ENCODE measurements at regions not wholly inside any gene's neighbourhood (a gene's known extent, or its start where the extent isn't known, plus 50 kb on each side); places are given as distances from the start of the nearest gene placed in this dataset.

DNA sequence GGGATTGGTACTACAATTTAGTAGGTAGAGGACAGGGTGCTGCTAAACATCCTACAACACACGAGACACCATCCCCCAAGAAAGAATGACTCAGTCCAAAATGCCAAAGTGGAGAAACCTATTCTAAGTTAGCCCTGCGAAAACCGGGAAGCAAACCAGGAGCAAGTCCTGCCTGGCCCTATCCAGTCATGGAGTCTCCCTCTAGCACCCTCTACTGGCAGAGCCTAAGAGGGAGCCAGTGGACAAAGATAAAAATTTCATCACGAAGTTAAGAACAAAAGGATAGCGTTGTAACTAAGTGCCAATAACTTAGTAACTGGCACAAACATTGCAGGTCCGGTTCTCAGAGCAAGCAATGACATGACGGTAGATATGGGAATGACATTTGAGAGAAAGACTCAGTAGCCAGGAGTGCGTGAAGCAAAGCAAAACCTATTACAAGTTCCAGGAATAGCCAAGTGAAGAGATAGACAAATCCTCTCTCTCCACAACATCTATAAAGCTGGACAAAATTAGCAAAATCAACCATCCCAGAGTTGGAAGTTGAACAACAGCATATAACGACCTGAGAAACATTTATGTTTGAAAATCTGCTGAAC is 383.5 kb downstream of the OMA1 start:
- no peak overlapping the region for H3K27ac Mint-ChIP-seq (ENCODE audit: unreplicated experiment)
- H3K27me3 Mint-ChIP-seq (ENCODE audit: low read depth), result peaks cover 7% of the 10 kb centered on the region
- TF ChIP-seq, protein P1, sequence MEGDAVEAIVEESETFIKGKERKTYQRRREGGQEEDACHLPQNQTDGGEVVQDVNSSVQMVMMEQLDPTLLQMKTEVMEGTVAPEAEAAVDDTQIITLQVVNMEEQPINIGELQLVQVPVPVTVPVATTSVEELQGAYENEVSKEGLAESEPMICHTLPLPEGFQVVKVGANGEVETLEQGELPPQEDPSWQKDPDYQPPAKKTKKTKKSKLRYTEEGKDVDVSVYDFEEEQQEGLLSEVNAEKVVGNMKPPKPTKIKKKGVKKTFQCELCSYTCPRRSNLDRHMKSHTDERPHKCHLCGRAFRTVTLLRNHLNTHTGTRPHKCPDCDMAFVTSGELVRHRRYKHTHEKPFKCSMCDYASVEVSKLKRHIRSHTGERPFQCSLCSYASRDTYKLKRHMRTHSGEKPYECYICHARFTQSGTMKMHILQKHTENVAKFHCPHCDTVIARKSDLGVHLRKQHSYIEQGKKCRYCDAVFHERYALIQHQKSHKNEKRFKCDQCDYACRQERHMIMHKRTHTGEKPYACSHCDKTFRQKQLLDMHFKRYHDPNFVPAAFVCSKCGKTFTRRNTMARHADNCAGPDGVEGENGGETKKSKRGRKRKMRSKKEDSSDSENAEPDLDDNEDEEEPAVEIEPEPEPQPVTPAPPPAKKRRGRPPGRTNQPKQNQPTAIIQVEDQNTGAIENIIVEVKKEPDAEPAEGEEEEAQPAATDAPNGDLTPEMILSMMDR (IDR thresholded peaks at IDR 0.05), result peak; percentile 88
- H3K4me1 Mint-ChIP-seq (ENCODE audit: low read depth), result no peaks in the 10 kb centered on the region
- H3K9me3 Mint-ChIP-seq (ENCODE audit: low read depth), result no peaks in the 10 kb centered on the region
- H3K4me3 Mint-ChIP-seq (ENCODE audit: unreplicated experiment), result no peak overlapping the region
- H3K36me3 Mint-ChIP-seq (ENCODE audit: low read depth), result no peaks in the 10 kb centered on the region
- DNase-seq (ENCODE audit: low spot score), result no peak

DNA sequence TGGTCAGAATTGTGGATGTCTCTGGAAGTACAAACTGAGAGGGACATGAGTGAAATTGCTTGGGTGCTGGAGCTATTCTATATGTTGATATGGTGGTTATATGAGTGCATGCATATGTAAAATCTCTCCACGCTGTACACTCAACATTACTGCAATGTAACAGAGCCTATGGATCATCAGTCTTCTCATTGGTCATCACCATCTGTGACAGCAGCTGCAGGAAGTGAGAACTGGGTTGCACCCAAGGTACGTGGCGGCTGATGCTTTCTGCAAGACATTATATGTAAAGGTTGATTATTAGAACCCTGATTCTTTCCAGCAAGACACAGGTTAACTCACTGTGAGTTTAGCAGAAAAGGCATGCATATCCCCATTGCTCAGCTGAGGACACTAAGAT is 387.1 kb downstream of the OMA1 start:
- Mint-ChIP-seq H3K9me3 (ENCODE audit: low read depth) (peaks cover 2% of the 10 kb centered on the region), H3K36me3 (ENCODE audit: low read depth) (no peaks in the 10 kb centered on the region), H3K4me1 (ENCODE audit: low read depth) (no peaks in the 10 kb centered on the region), H3K27ac (ENCODE audit: unreplicated experiment) (no peak overlapping the region), H3K27me3 (ENCODE audit: low read depth) (peaks cover 7% of the 10 kb centered on the region), H3K4me3 (ENCODE audit: unreplicated experiment) (no peak overlapping the region)
- no peak for DNase-seq (ENCODE audit: low spot score)
- TF ChIP-seq, protein P1 (IDR thresholded peaks at IDR 0.05), result no peak

DNA sequence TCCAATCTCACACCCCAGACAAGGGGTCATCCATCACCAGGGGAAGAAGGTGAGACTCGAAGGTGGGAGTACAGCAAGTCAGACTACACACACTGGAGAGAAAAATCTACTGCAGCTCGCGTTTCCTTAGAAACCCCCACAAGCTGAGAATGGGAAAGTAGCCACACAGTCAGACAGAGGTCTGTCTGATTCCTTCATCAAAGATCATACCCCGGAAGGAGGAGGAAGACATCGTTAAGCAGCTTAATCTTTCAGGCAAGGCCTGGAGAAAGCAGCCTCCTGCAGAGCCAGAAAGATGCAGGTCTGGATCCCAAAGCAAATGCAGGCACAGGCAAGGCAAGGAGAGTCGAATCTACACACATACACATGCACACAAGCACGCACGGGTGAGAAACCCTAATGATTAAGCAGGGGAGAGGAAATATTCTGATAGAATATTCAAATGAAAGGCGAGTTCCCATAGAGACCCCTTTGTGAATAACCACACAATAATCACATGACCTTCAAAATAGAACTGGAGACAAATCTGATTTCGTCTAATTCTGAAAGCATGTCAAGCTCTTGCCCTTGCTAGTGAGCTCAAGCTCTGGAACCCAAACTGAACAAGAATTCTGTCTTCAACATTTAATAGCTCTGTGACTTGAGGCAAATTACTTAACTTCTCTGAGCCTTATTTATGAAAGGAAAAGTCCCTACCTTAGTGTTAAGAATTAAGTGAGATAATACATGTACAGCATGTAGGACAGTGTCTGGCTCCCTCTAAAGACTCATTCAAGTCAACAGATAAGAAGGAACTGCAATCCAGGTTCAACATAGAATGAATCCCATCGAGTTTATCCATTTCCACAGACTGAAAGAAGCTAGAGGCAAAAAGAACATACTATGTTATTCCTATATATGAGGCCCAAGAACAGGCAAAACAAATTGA is 387.8 kb downstream of the OMA1 start:
- no peak for DNase-seq (ENCODE audit: low spot score)
- H3K27me3 Mint-ChIP-seq (ENCODE audit: low read depth), result peaks cover 7% of the 10 kb centered on the region
- H3K9me3 Mint-ChIP-seq (ENCODE audit: low read depth), result peaks cover 2% of the 10 kb centered on the region
- no peak overlapping the region for H3K27ac Mint-ChIP-seq (ENCODE audit: unreplicated experiment)
- TF ChIP-seq, protein P1 (IDR thresholded peaks at IDR 0.05), result no peak
- H3K4me1 Mint-ChIP-seq (ENCODE audit: low read depth), result no peaks in the 10 kb centered on the region
- H3K4me3 Mint-ChIP-seq (ENCODE audit: unreplicated experiment), result no peak overlapping the region
- H3K36me3 Mint-ChIP-seq (ENCODE audit: low read depth), result no peaks in the 10 kb centered on the region

DNA sequence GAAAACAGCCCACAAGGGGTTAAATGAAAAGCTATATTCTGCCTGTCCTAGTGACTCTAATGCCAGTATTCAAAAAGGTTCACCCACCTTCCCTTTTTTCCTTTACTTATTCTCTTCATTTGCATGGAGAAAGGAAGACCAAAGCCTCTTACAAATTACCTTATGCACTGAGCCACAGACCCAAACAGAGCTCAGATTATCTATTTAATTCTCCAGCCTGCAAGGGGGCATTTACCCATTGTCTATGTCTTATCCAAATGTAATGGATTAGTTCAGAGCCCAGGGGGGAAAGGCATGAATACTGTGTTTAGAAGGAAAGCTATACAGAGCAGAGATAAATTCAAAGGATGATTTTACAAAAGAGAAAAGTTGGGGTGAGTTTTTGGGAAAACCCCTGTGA is 388.5 kb downstream of the OMA1 start:
- TF ChIP-seq, protein P1 (IDR thresholded peaks at IDR 0.05), result no peak
- no peak for DNase-seq (ENCODE audit: low spot score)
- Mint-ChIP-seq H3K4me3 (ENCODE audit: unreplicated experiment) (no peak overlapping the region), H3K36me3 (ENCODE audit: low read depth) (no peaks in the 10 kb centered on the region), H3K27me3 (ENCODE audit: low read depth) (peaks cover 10% of the 10 kb centered on the region), H3K9me3 (ENCODE audit: low read depth) (peaks cover 2% of the 10 kb centered on the region), H3K27ac (ENCODE audit: unreplicated experiment) (no peak overlapping the region), H3K4me1 (ENCODE audit: low read depth) (no peaks in the 10 kb centered on the region)

DNA sequence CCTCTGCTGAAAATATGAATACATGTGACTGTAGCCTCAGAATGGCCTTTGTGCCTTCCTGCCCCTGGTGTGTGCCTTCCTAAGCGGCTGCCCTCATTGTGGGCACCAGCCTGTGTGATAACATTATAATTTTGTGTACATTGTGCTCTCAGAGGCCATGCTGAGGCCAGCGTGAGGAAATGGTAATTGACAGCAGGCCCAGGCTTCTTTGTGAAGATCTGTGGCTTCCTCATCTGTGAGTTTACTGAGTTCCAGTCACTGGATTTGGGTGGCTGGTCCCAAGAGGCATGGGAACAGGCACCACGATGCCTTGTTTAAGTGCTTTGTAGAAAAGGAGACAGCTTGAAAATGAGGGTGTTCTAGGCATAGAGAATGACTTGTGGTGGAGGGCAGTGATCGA is 389.3 kb downstream of the OMA1 start:
- H3K4me3 Mint-ChIP-seq (ENCODE audit: unreplicated experiment), result no peak overlapping the region
- no peak for DNase-seq (ENCODE audit: low spot score)
- no peaks in the 10 kb centered on the region for H3K4me1 Mint-ChIP-seq (ENCODE audit: low read depth)
- H3K27me3 Mint-ChIP-seq (ENCODE audit: low read depth), result peaks cover 10% of the 10 kb centered on the region
- no peak overlapping the region for H3K27ac Mint-ChIP-seq (ENCODE audit: unreplicated experiment)
- TF ChIP-seq, protein P1 (IDR thresholded peaks at IDR 0.05), result no peak
- H3K36me3 Mint-ChIP-seq (ENCODE audit: low read depth), result no peaks in the 10 kb centered on the region
- H3K9me3 Mint-ChIP-seq (ENCODE audit: low read depth), result peaks cover 2% of the 10 kb centered on the region

All from chondrocyte (in vitro differentiated cells).